Fibroblast of mammary gland (primary cell): ENCODE measurements at regions not wholly inside any gene's neighbourhood (a gene's known extent, or its start where the extent isn't known, plus 50 kb on each side); places are given as distances from the start of the nearest gene placed in this dataset.

ENCODE experiments used
- DNase-seq: peaks from one replicate; pipeline ENCODE4 v3.0.0-alpha.2; 2010; ENCODE audit warnings: low read depth
- H3K4me3 ChIP-seq: 2 replicates; pipeline ENCODE4 v1.5.1; 2011; ENCODE audit warnings: low read depth, mild to moderate bottlenecking, low read length, moderate library complexity; ENCODE audit not compliant: control insufficient read depth
- TF ChIP-seq, protein P1 (sequence below): conservative IDR thresholded peaks from 2 replicates; pipeline ENCODE4 v1.5.1; 2011; ENCODE audit warnings: low read depth, low read length, inconsistent platforms; ENCODE audit not compliant: control insufficient read depth, insufficient read depth

DNA sequence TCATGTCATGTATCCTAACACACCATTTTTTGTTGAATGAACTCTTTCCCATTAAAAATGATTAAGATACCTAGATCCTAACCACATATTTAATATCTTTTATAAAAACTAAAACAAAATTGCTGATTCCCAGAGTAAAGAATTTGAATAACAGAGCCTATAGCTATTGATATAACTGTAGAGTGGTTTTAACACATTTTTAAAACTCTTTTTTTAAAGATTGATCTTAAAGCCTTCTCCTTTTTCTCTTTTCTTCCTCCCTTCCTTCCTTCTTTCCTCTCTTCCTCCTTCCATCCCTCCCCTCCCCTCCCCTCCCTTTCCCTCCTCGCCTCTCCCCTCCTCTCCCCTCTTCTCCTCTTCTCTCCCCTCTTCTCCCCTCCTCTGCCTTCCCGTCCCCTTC is 605.4 kb upstream of the FZD8 start:
- H3K4me3 ChIP-seq, result no peak overlapping the region
- TF ChIP-seq, protein P1, sequence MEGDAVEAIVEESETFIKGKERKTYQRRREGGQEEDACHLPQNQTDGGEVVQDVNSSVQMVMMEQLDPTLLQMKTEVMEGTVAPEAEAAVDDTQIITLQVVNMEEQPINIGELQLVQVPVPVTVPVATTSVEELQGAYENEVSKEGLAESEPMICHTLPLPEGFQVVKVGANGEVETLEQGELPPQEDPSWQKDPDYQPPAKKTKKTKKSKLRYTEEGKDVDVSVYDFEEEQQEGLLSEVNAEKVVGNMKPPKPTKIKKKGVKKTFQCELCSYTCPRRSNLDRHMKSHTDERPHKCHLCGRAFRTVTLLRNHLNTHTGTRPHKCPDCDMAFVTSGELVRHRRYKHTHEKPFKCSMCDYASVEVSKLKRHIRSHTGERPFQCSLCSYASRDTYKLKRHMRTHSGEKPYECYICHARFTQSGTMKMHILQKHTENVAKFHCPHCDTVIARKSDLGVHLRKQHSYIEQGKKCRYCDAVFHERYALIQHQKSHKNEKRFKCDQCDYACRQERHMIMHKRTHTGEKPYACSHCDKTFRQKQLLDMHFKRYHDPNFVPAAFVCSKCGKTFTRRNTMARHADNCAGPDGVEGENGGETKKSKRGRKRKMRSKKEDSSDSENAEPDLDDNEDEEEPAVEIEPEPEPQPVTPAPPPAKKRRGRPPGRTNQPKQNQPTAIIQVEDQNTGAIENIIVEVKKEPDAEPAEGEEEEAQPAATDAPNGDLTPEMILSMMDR, result no peak
- DNase-seq, result no peak

DNA sequence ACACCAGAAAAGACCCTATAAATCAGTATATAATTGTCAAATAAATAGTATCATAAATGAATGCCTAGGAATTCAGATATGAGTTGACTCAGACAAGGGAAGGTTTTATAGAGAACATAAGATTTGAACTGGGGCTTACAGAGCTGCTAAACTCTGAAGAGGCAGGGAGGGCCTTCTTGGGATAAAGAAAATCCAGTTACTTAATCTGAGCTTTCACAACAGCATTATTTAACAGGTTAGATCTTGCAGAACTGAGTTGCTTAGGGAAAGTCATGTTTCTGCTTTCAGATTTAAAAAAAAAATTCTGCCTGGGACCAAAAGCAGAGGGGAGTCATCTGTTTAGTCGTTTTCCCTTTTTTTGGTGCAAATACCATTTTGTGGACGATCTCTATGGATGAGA is 594.8 kb upstream of the FZD8 start:
- DNase-seq, result no peak
- TF ChIP-seq, protein P1, result no peak
- no peak overlapping the region for H3K4me3 ChIP-seq

DNA sequence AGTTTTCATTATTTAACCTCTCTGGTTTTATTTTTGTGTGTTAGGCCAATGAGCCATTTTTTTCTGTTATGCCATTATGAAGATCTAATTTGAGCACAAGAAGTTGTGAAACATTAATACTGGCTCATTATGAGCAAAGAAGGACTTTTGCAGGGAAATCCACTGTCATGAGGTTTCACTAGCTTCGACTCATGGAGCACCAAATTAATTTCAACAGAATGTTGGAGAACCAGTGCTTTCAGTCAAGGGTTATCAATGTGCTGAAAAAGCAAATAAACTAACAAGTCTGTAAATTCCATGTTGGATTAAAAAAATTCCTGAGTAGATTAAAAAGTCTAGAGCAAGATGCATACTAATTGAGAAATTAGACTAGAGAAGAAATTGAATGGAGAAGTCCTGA is 594.2 kb upstream of the FZD8 start:
- no peak overlapping the region for H3K4me3 ChIP-seq
- TF ChIP-seq, protein P1, result no peak
- DNase-seq, result no peak

DNA sequence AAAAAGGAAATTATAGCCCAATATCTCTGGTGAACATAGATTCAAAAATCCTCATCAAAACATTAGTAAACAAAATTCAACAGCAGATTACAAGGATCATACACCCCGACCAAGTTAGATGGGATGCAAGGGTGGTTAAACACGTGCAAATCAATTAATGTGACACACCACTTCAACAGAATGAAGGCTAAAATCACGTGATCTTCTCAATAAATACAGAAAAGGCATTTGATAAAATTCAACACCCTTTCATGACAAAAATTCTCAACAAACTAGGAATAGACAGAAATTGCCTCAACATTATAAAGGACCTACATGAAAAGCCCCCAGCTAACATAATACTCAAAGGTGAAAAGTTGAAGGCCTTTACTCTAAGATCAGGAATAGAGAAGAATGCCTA is 590.8 kb upstream of the FZD8 start:
- H3K4me3 ChIP-seq, result no peak overlapping the region
- TF ChIP-seq, protein P1, result no peak
- DNase-seq, result no peak

DNA sequence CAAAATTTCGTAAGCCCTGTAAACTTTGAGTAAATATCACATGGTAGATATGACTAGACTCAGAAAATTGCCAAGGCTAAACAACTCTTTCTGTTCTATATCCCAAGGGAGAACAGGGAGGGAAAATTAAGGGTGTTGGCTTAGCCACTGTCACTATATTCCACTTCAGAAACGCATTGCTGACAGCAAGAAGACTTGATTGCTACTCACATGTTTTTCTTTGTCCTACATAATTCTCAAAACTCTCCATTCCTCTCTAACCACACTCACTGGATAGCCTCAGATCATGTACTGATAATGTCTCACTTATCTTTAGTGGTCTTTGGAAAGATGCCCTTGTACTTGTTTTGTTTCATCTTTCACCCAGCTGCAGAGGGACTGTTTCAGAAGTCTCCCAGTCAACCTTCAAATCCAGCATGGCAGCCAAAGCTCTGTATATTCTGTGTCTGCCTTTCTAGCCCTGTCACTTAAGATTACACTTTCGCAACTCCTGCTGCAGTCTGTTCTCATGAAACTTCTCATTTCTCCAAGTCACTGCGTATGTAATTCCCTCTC is 582.4 kb upstream of the FZD8 start:
- TF ChIP-seq, protein P1, result no peak
- DNase-seq, result peak; percentile 37

DNA sequence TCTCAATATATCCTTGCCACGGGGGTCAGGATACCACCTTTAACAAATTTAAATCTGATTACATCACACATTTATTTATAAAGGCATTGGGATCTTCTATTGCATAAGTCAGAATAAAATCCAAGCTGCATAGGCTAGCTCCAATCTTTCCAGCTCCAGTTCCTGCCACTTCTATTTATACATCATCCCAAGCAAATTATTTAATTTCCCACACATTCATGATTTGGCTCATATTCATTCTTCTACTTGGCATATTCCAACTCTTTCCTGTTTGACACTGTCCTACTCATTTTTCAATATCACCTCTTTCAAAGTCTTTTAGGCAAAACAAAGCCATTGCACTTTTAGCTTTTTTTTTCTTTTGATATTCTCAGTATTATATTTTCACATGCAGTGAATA is 579.0 kb upstream of the FZD8 start:
- DNase-seq, result no peak

More for the DNA sequence above, 582.4 kb upstream of the FZD8 start:
- H3K4me3 ChIP-seq, result no peak overlapping the region

More for the DNA sequence above, 579.0 kb upstream of the FZD8 start:
- no peak overlapping the region for H3K4me3 ChIP-seq
- TF ChIP-seq, protein P1, result no peak
